ENCODE measurements at regions not wholly inside any gene's neighbourhood (a gene's known extent, or its start where the extent isn't known, plus 50 kb on each side); places are given as distances from the start of the nearest gene placed in this dataset.
"Not testable (repeated sequence)": the region's sequence is repeated elsewhere in the genome, so short reads cannot be mapped to it uniquely, and the experiment has no call there.

- not testable (repeated sequence) for H3K9me3 Mint-ChIP-seq; H3K27me3 ChIP-seq; H3K4me1 Mint-ChIP-seq; H3K9me3 ChIP-seq (ENCODE audit: low read depth); H3K36me3 Mint-ChIP-seq; H4K20me1 ChIP-seq (ENCODE audit: low read depth); H3F3A ChIP-seq (ENCODE audit: low read depth); H3K4me1 ChIP-seq; H3K27me3 Mint-ChIP-seq (ENCODE audit: insufficient read depth, low read depth); H3K36me3 ChIP-seq
- peak overlapping the region; percentile 68 for H2AFZ ChIP-seq (replicated peaks)
- peak overlapping the region; percentile 97 for H3K27ac ChIP-seq
- Mint-ChIP-seq H3K27ac (peak overlapping the region; percentile 57), H3K4me3 (peak overlapping the region; percentile 89)
- H3K4me2 ChIP-seq = peak overlapping the region; percentile 79
- DNase-seq (ENCODE audit: low spot score) = peak; percentile 78
- peaks cover 14% of the 10 kb centered on the region for H3K79me2 ChIP-seq (ENCODE audit: low read depth)
- peak; percentile 58 for TF ChIP-seq CTCF (IDR thresholded peaks at IDR 0.05)
- H3K9ac ChIP-seq = peak overlapping the region; percentile 72
- peak overlapping the region; percentile 62 for H3K4me3 ChIP-seq
Observed at GRCh38 chr6:26956601-26957184, 290.8 kb upstream of the PRSS16 start.

- not testable (repeated sequence) for H3K27ac ChIP-seq; H3K9me3 Mint-ChIP-seq; H4K20me1 ChIP-seq (ENCODE audit: low read depth); H3K36me3 ChIP-seq; H3K4me1 Mint-ChIP-seq; H3K4me1 ChIP-seq; H3K36me3 Mint-ChIP-seq; H3K27me3 ChIP-seq; H3K9me3 ChIP-seq (ENCODE audit: low read depth); H3K27me3 Mint-ChIP-seq (ENCODE audit: insufficient read depth, low read depth); H3K9ac ChIP-seq; H3K79me2 ChIP-seq (ENCODE audit: low read depth); H3F3A ChIP-seq (ENCODE audit: low read depth)
- DNase-seq (ENCODE audit: low spot score) = peak; percentile 1
- Histone ChIP-seq H2AFZ (replicated peaks) (peak overlapping the region; percentile 68), H3K4me2 (peak overlapping the region; percentile 79), H3K4me3 (peak overlapping the region; percentile 62)
- Mint-ChIP-seq H3K4me3 (peak overlapping the region; percentile 89), H3K27ac (peak overlapping the region; percentile 36)
Observed at GRCh38 chr6:26957399-26958127, 289.9 kb upstream of the PRSS16 start.

GRCh38 chr6:26961236-26961635, 286.3 kb upstream of the PRSS16 start:
- H3K4me1 ChIP-seq; H3K36me3 ChIP-seq; H3K27me3 ChIP-seq; DNase-seq (ENCODE audit: low spot score); H3K27me3 Mint-ChIP-seq (ENCODE audit: insufficient read depth, low read depth); H3F3A ChIP-seq (ENCODE audit: low read depth); H4K20me1 ChIP-seq (ENCODE audit: low read depth); H3K4me1 Mint-ChIP-seq; H2AFZ ChIP-seq (replicated peaks); H3K27ac ChIP-seq; H3K9me3 ChIP-seq (ENCODE audit: low read depth); H3K36me3 Mint-ChIP-seq; H3K4me3 Mint-ChIP-seq; H3K9ac ChIP-seq; H3K4me3 ChIP-seq; H3K9me3 Mint-ChIP-seq; H3K79me2 ChIP-seq (ENCODE audit: low read depth); H3K4me2 ChIP-seq; H3K27ac Mint-ChIP-seq: not testable (repeated sequence)

- Histone ChIP-seq H3K27ac (no peak overlapping the region), H3F3A (ENCODE audit: low read depth) (no peaks in the 10 kb centered on the region), H3K4me1 (no peaks in the 10 kb centered on the region), H3K79me2 (ENCODE audit: low read depth) (no peaks in the 10 kb centered on the region), H4K20me1 (ENCODE audit: low read depth) (no peaks in the 10 kb centered on the region), H3K27me3 (no peaks in the 10 kb centered on the region), H3K4me2 (no peak overlapping the region), H3K9ac (no peak overlapping the region), H3K9me3 (ENCODE audit: low read depth) (no peaks in the 10 kb centered on the region), H2AFZ (replicated peaks) (no peak overlapping the region), H3K36me3 (no peaks in the 10 kb centered on the region), H3K4me3 (no peak overlapping the region)
- no peaks in the 10 kb centered on the region for H3K4me1 Mint-ChIP-seq
- DNase-seq (ENCODE audit: low spot score) = no peak
- H3K27me3 Mint-ChIP-seq (ENCODE audit: insufficient read depth, low read depth) = no peaks in the 10 kb centered on the region
- H3K9me3 Mint-ChIP-seq = peaks cover 5% of the 10 kb centered on the region
- no peak overlapping the region for H3K27ac Mint-ChIP-seq
- TF ChIP-seq EZH2 (IDR thresholded peaks at IDR 0.05) = no peak
- TF ChIP-seq EZH2phosphoT487 (IDR thresholded peaks at IDR 0.05) = no peak
- TF ChIP-seq CTCF (IDR thresholded peaks at IDR 0.05) = no peak
- H3K36me3 Mint-ChIP-seq = no peaks in the 10 kb centered on the region
- no peak overlapping the region for H3K4me3 Mint-ChIP-seq
Observed at GRCh38 chr6:27002447-27002846, 245.1 kb upstream of the PRSS16 start.

All from neural progenitor cell (in vitro differentiated cells).